GM10266 (cell line): ENCODE measurements at regions not wholly inside any gene's neighbourhood (a gene's known extent, or its start where the extent isn't known, plus 50 kb on each side); places are given as distances from the start of the nearest gene placed in this dataset.
A peak's percentile ranks its signal among the peaks of the same experiment; 100 is the strongest.

Experiments used
- DNase-seq: peaks from one replicate; pipeline ENCODE4 v3.0.0; 2012; ENCODE audit errors: extremely low spot score
- TF ChIP-seq, protein P1 (sequence below): IDR thresholded peaks from 2 replicates; pipeline ENCODE4 v1.5.1; 2012; ENCODE audit warnings: mild to moderate bottlenecking, low read depth; ENCODE audit not compliant: control insufficient read depth, insufficient read depth; ENCODE audit errors: missing control alignments

DNA sequence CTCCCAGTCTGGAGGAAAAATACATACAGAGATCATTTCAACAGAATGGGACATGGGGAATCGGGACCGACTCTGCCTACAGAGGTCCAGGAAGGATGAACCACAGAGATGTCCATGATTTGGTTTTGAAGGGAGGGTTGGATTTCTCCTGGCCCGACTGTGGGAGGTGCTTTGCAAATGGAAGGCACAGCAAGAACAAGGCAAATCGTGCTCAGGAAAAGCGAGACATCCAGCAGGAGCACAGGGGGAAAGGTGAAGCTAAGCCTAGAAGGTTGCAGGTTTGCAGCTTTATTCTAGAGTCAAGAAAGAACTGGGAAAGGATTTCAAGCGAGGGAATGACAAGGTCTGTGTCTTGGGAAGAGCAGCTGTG, 181.9 kb downstream of the OPA1 start:
- TF ChIP-seq, protein P1, sequence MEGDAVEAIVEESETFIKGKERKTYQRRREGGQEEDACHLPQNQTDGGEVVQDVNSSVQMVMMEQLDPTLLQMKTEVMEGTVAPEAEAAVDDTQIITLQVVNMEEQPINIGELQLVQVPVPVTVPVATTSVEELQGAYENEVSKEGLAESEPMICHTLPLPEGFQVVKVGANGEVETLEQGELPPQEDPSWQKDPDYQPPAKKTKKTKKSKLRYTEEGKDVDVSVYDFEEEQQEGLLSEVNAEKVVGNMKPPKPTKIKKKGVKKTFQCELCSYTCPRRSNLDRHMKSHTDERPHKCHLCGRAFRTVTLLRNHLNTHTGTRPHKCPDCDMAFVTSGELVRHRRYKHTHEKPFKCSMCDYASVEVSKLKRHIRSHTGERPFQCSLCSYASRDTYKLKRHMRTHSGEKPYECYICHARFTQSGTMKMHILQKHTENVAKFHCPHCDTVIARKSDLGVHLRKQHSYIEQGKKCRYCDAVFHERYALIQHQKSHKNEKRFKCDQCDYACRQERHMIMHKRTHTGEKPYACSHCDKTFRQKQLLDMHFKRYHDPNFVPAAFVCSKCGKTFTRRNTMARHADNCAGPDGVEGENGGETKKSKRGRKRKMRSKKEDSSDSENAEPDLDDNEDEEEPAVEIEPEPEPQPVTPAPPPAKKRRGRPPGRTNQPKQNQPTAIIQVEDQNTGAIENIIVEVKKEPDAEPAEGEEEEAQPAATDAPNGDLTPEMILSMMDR: no peak
- DNase-seq: no peak

DNA sequence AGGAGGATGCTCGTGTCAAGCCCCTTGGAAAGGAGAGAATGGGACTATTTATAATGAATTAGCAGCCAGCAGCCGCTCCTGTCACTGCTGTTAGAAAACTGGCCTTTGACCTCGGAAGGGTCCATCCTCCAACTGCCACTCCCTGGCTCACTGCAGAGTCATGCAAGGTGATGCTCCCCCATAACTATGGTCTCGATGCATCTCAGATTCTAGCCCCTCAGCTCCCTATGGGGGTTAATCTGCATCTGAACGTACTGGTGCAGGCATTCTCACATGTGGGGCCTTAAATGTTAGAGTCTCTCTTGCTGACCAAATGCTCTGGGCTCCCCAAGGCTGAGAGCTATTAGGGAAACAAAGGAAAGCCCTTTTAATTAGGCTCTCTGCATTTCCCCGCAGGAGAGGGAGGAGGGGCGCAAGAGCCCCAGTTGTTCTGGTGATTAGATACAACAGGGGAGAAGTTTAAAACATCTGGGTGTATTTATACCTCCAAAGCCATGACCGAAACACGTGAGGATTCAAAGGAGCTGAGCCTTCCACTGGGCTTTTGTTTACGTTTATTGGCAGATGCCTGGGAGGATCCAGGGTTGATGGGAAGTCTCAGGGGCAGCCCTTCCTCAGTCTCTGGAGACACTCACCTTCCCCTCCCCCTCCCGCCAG, 182.5 kb downstream of the OPA1 start:
- DNase-seq: no peak
- TF ChIP-seq, protein P1: no peak

DNA sequence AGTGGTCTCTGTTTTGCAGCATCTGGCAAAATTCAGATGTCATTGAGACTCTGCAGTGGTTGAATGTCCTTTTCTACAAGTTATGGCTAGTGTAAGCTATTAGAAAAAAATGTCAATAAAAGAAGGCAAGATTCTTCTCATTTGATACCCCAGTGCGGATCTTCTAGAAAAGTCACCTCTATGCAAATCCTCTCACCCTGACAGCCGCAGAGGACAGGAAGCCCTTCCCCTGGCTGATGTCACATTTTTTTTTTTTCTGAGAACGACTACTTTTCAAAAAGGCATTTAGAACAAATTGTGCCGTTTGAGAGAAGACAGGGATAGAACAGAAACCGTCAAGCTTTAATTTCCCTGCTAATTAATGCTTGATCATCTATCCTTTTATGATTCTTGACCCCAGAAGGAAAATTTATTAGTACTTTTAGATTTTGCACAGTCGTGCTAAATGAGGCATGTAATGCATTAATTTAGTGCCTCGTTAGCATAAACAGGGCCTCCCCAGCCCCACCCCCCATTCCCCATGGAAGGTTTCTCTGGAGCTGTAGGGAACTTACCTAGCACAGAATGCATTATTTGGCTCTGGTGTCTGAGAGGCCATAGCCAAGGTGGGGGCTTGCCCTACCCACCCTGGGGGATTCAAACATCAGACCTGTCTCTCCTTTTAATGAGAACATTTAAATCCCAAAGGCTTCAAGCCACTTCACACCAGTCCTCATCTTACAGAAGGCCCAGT, 183.8 kb downstream of the OPA1 start:
- TF ChIP-seq, protein P1: no peak
- DNase-seq: peak; percentile 45

DNA sequence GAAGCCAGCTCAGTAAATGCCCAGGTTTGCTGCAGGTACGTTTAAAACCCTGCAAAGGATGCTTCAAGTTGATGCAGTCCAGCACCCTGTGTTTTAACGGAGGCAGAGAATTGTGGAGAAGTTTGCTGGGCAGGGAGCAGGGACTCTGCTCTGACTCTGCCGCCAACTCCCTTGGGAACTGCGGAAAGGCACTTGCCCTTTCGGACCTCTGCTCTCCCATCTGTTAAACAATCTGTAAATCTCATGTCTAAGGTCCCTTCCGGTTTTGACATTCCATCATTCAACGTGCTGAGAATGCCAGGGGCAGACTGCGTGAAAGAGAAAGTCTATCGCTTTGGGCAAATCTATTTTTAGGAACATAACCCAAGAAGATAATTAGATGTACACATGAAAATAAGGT, 184.5 kb downstream of the OPA1 start:
- TF ChIP-seq, protein P1: no peak
- DNase-seq: no peak

DNA sequence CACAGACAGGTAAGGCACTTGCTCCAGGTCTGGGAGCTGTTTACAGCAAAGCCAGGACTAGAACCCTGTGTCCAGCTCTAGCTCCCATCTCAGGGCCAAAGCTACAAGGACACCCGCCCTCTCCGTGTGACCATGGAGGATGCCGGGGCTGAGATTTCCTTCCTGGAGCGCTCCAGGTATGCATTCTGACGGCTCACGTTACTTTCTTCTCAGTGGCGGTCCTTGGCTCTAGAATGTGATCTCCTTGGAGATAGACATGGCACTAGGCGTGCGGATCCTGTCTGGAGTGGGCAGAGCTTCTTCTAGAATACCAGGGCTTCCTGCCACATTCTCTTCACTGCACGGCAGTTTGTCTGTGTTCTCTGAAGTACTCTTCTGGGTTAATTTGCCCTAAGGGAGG, 185.7 kb downstream of the OPA1 start:
- TF ChIP-seq, protein P1: no peak
- DNase-seq: no peak

DNA sequence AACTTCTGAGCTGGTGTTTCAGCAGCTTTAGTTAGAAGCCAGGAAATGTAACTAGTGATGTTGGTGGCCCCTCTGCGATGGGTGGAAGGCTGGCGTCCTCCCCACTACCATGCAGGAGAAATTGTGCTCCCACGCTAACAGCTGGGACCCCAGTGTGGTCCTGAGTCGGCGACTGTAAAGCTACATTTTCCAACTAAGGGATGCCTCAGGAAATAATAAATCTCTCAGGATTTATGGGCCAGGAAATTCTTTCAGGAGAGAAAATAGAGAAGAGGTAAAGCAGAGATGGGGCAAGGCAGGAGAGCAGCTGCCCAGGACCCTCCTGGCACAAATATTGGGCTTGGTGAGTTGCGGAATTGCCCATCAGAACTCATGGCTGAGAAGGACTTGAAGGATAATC, 186.9 kb downstream of the OPA1 start:
- DNase-seq: no peak
- TF ChIP-seq, protein P1: no peak

DNA sequence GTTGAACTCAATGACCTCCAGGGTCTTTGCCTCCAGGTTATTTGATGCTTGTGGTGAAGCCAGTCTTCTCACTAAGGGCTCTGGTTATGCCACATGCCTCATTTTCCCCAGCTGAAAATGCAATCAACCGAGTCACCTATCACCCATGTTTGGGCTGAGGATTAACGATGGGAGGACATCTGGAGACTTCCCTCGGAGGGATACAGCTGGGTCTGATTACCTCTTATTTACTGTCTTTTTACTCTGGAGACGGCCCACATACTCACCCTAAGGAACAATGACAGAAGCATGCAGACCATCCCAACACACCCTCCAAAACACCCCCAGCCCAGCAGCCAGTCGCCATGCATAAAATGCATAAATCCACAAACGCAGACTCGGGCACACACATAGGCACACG, 187.4 kb downstream of the OPA1 start:
- TF ChIP-seq, protein P1: no peak
- DNase-seq: no peak
